Ascending aorta (tissue), 2 donors: ENCODE measurements at regions not wholly inside any gene's neighbourhood (a gene's known extent, or its start where the extent isn't known, plus 50 kb on each side); places are given as distances from the start of the nearest gene placed in this dataset.

Experiments
- DNase-seq, 2 donors: peaks; one replicate each; pipeline ENCODE4 v3.0.0-alpha.2; 2019; ENCODE audit warnings: low spot score in 2 of 2
- H3K27ac ChIP-seq, 2 donors: fragments of 200-600 bp; sonication (generic); one replicate each; pipeline ENCODE4 v1.5.1; 2016 to 2017; ENCODE audit warnings: mild to moderate bottlenecking in 1 of 2
- H3K27me3 ChIP-seq: fragments of 200-600 bp; sonication (generic); one replicate; pipeline ENCODE4 v1.5.1; 2017
- H3K36me3 ChIP-seq, 2 donors: fragments of 200-600 bp; sonication (generic); one replicate each; pipeline ENCODE4 v1.5.1; 2016
- H3K4me1 ChIP-seq, 2 donors: fragments of 200-600 bp; sonication (generic); one replicate each; pipeline ENCODE4 v1.5.1; 2016 to 2017; ENCODE audit warnings: mild to moderate bottlenecking in 1 of 2
- H3K4me3 ChIP-seq, 2 donors: fragments of 200-600 bp; sonication (generic); one replicate each; pipeline ENCODE4 v1.5.1; 2016 to 2017; ENCODE audit warnings: mild to moderate bottlenecking in 1 of 2
- H3K9me3 ChIP-seq, 2 donors: fragments of 200-600 bp; sonication (generic); one replicate each; pipeline ENCODE4 v1.5.1; 2016
- intact Hi-C: fragments of 100-400 bp; cut with DNase I; formaldehyde crosslinking; loops from one replicate; pipeline ENCODE4 v1.15.1; 2023
- TF ChIP-seq, protein P1 (sequence below), 3 experiments: fragments of 200-600 bp in 2 of 3; fragments of 450-650 bp in 1 of 3; sonication (generic) in 2 of 3; IDR thresholded peaks; one replicate each; pipeline ENCODE4 v1.5.1; 2016 to 2019; ENCODE audit warnings: antibody characterized with exemption in 3 of 3, mild to moderate bottlenecking in 1 of 3, moderate library complexity in 1 of 3

DNA sequence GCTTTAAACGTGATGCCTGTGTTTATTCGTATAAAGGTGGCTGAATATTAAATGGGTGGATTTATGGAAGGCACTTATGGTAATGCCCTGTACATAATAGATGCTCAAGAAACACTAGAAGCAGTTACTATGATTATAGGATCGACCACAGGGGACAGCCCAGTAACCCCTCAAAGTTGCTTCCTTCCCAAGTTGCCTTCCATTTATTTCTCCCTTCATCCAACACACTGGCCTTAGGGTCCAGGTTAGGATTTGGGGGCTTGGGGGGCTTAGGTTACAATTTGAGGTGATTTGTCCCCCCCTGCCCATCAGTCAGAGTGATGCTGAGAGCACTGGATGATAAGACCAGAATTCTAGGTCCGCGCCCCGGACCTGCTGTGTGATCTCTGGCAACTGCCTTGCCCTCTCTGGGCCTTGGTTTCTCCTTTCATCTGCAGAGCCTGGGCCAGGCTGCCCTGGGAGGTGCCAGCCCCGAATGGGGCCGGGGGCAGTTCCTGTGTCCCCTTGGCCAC, 101.5 kb downstream of the CEBPB start:
- Histone ChIP-seq H3K4me1 (peaks cover 8 to 17% of the 10 kb centered on the region in 2 donors), H3K4me3 (no peak overlapping the region), H3K36me3 (no peaks in the 10 kb centered on the region), H3K27ac (peak overlapping the region; percentile 66 to 79), H3K9me3 (no peaks in the 10 kb centered on the region), H3K27me3 (no peaks in the 10 kb centered on the region)
- DNase-seq, result no peak
- TF ChIP-seq, protein P1, sequence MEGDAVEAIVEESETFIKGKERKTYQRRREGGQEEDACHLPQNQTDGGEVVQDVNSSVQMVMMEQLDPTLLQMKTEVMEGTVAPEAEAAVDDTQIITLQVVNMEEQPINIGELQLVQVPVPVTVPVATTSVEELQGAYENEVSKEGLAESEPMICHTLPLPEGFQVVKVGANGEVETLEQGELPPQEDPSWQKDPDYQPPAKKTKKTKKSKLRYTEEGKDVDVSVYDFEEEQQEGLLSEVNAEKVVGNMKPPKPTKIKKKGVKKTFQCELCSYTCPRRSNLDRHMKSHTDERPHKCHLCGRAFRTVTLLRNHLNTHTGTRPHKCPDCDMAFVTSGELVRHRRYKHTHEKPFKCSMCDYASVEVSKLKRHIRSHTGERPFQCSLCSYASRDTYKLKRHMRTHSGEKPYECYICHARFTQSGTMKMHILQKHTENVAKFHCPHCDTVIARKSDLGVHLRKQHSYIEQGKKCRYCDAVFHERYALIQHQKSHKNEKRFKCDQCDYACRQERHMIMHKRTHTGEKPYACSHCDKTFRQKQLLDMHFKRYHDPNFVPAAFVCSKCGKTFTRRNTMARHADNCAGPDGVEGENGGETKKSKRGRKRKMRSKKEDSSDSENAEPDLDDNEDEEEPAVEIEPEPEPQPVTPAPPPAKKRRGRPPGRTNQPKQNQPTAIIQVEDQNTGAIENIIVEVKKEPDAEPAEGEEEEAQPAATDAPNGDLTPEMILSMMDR (IDR thresholded peaks at IDR 0.05), result no peak
- intact Hi-C loops, result no loop called here

DNA sequence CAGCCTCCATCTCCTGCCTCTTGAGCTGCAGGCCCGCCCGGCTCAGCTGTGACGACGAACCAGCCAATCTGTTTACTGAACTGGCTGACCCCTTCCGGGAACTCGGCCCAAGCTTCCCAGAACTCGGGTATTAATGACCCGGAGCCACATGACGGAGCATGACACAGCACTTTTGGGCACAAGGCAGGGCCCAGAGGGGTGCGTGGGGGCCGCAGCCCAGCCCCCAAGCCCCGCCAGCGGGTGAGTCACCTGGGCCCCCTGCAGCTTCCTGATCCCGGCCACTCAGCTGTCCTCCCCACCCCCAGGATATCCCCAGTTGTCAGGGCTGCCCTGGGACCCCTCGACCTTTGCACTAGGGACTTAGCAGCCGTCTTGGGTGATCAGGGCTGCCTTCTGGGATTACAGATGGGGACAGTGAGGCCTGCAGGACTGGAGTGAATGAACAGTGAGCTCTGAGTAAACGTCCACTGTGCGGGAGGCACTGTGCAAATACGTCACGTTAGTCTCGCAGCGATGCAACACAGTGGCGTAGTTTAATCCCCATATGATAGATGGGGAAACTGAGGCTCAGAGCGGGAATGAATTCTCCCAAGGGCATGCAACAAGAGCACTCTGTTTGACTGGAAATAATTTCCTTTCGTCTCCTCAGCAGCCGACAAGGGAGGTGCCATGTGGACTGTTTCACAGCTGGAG, 102.1 kb downstream of the CEBPB start:
- Histone ChIP-seq H3K27me3 (no peaks in the 10 kb centered on the region), H3K9me3 (no peaks in the 10 kb centered on the region), H3K36me3 (no peaks in the 10 kb centered on the region), H3K4me3 (no peak overlapping the region), H3K27ac (peak overlapping the region; percentile 66 to 79), H3K4me1 (peaks cover 8 to 15% of the 10 kb centered on the region in 2 donors)
- peak; percentile 82 to 93 for DNase-seq
- TF ChIP-seq, protein P1 (IDR thresholded peaks at IDR 0.05), result no peak
- intact Hi-C loops, result no loop called here

DNA sequence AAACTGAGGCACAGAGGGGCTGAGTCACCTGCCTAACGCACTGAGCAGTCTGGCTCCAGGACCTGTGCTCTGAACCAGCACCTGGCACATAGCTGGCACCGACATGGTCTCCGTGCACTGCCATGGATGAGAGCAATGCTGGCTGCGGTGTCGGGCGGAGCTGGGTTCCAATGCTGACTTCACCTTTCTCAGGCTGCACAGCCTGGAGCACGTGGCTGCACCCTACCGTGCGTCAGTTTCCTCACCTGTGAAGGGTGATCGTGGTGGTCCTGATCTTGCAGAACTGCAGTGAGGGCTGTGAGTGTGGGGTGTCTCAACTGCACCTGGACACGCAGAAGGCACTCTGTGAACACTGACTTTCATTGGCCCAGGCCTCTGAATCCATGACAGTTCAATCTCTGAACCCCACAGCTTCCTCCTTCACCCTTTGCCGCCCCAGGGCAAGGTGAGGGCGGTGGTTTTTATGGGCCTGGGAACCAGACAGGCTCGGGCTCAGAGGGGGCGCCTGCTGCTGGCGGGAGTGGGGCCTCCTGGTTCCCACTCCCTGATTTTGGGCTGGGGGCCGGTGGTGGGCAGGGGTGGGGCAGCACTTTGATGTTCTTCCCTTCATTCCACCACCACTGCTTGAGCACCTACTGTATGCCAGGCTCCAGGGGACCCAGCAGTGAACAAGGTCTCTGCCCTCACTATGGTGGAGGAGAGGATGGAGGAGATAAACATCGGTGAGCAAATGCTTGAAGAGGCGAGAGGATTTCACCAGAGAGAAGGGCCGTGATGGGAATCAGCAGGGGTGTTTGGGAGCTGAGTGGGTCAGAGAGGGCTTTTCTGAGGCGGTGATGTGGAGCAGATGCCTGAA, 102.9 kb downstream of the CEBPB start:
- intact Hi-C loops, result no loop called here
- Histone ChIP-seq H3K27ac (peak overlapping the region; percentile 42 to 79), H3K4me1 (peaks cover 8 to 15% of the 10 kb centered on the region in 2 donors), H3K27me3 (no peaks in the 10 kb centered on the region), H3K36me3 (no peaks in the 10 kb centered on the region), H3K9me3 (no peaks in the 10 kb centered on the region), H3K4me3 (no peak overlapping the region)
- no peak for DNase-seq
- TF ChIP-seq, protein P1 (IDR thresholded peaks at IDR 0.05), result no peak

DNA sequence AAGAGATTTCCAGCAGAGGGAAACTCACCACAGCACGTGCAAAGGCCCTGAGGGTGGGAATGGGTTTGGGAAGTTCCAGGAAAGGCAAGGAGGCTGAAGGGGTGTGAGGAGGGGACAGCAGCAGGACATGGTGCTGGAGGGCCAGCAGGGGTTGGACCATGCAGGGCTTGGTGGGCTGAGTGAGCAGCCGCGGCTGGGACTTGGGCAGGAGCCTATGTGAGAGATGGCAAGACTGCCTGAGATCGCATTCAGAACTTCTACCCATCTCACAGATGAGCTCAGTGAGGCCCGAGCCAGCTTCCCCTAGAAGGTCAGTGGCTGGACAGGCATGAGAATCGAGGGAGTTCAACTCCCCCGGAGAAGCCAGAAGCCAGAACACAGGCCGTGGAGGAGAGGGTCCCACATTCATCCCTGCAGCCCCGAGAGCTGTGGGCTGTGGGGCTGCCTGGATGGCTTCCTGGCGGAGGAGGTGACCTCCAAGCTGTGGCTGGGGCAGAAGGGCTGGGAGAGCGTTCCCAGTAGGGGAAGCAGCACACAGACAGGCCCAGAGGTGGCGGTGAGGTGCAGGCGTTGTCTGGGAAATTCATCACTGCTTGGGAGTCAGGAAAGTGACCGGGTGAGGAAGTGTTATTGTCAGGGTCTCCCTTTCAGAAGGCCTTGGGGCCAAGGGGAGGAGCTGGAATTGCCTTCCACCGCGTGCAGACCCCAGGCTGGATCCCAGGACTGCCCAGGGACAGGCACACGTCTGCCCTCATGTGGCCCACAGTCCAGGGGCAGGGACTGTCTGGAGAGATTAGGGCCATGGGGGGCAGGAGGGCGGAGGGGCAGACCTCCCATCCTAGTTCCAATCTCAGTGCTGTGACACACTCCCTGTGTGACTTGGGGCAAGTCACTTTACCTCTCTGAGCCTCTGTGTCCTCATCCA, 103.8 kb downstream of the CEBPB start:
- intact Hi-C loops, result no loop called here

More for the DNA sequence above, 103.8 kb downstream of the CEBPB start:
- Histone ChIP-seq H3K27ac (peak overlapping the region; percentile 42 to 79), H3K36me3 (no peaks in the 10 kb centered on the region), H3K4me3 (no peak overlapping the region), H3K4me1 (peaks cover 8 to 15% of the 10 kb centered on the region in 2 donors), H3K27me3 (no peaks in the 10 kb centered on the region), H3K9me3 (no peaks in the 10 kb centered on the region)
- no peak for DNase-seq
- TF ChIP-seq, protein P1 (IDR thresholded peaks at IDR 0.05), result no peak
